ENCODE measurements at regions not wholly inside any gene's neighbourhood (a gene's known extent, or its start where the extent isn't known, plus 50 kb on each side); places are given as distances from the start of the nearest gene placed in this dataset.

- TF ChIP-seq, protein P1, sequence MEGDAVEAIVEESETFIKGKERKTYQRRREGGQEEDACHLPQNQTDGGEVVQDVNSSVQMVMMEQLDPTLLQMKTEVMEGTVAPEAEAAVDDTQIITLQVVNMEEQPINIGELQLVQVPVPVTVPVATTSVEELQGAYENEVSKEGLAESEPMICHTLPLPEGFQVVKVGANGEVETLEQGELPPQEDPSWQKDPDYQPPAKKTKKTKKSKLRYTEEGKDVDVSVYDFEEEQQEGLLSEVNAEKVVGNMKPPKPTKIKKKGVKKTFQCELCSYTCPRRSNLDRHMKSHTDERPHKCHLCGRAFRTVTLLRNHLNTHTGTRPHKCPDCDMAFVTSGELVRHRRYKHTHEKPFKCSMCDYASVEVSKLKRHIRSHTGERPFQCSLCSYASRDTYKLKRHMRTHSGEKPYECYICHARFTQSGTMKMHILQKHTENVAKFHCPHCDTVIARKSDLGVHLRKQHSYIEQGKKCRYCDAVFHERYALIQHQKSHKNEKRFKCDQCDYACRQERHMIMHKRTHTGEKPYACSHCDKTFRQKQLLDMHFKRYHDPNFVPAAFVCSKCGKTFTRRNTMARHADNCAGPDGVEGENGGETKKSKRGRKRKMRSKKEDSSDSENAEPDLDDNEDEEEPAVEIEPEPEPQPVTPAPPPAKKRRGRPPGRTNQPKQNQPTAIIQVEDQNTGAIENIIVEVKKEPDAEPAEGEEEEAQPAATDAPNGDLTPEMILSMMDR (IDR thresholded peaks at IDR 0.05; ENCODE audit: unreplicated experiment), result no peak
- H3K9me3 Mint-ChIP-seq (ENCODE audit: unreplicated experiment), result no peaks in the 10 kb centered on the region
These were observed 93.9 kb upstream of the IL33 start for GRCh38 chr9:6121707-6122106.

GRCh38 chr9:6114424-6114823 is 99.0 kb upstream of the RANBP6 start:
- H3K4me3 Mint-ChIP-seq (ENCODE audit: unreplicated experiment), result no peak overlapping the region
- H3K4me1 Mint-ChIP-seq (ENCODE audit: unreplicated experiment), result no peaks in the 10 kb centered on the region
- DNase-seq (ENCODE audit: low spot score), result no peak
- H3K27ac Mint-ChIP-seq (ENCODE audit: unreplicated experiment), result no peak overlapping the region
- TF ChIP-seq, protein P1 (IDR thresholded peaks at IDR 0.05; ENCODE audit: unreplicated experiment), result no peak
- H3K9me3 Mint-ChIP-seq (ENCODE audit: unreplicated experiment), result peaks cover 4% of the 10 kb centered on the region
- peaks cover 3% of the 10 kb centered on the region for H3K36me3 Mint-ChIP-seq (ENCODE audit: low read depth, unreplicated experiment)
- no peaks in the 10 kb centered on the region for H3K27me3 Mint-ChIP-seq (ENCODE audit: unreplicated experiment)

More at GRCh38 chr9:6121707-6122106, 93.9 kb upstream of the IL33 start:
- no peaks in the 10 kb centered on the region for H3K36me3 Mint-ChIP-seq (ENCODE audit: low read depth, unreplicated experiment)
- no peaks in the 10 kb centered on the region for H3K4me1 Mint-ChIP-seq (ENCODE audit: unreplicated experiment)
- no peak overlapping the region for H3K27ac Mint-ChIP-seq (ENCODE audit: unreplicated experiment)
- H3K27me3 Mint-ChIP-seq (ENCODE audit: unreplicated experiment), result no peaks in the 10 kb centered on the region
- no peak for DNase-seq (ENCODE audit: low spot score)
- no peak overlapping the region for H3K4me3 Mint-ChIP-seq (ENCODE audit: unreplicated experiment)

GRCh38 chr9:6113819-6114218 is 98.4 kb upstream of the RANBP6 start:
- H3K27me3 Mint-ChIP-seq (ENCODE audit: unreplicated experiment), result no peaks in the 10 kb centered on the region
- no peak for DNase-seq (ENCODE audit: low spot score)
- H3K9me3 Mint-ChIP-seq (ENCODE audit: unreplicated experiment), result peaks cover 4% of the 10 kb centered on the region
- TF ChIP-seq, protein P1 (IDR thresholded peaks at IDR 0.05; ENCODE audit: unreplicated experiment), result no peak
- peaks cover 3% of the 10 kb centered on the region for H3K36me3 Mint-ChIP-seq (ENCODE audit: low read depth, unreplicated experiment)
- H3K27ac Mint-ChIP-seq (ENCODE audit: unreplicated experiment), result no peak overlapping the region
- H3K4me3 Mint-ChIP-seq (ENCODE audit: unreplicated experiment), result no peak overlapping the region
- H3K4me1 Mint-ChIP-seq (ENCODE audit: unreplicated experiment), result no peaks in the 10 kb centered on the region

- Mint-ChIP-seq H3K4me3 (ENCODE audit: unreplicated experiment) (no peak overlapping the region), H3K27me3 (ENCODE audit: unreplicated experiment) (no peaks in the 10 kb centered on the region), H3K36me3 (ENCODE audit: low read depth, unreplicated experiment) (peaks cover 3% of the 10 kb centered on the region), H3K27ac (ENCODE audit: unreplicated experiment) (no peak overlapping the region), H3K9me3 (ENCODE audit: unreplicated experiment) (peaks cover 4% of the 10 kb centered on the region), H3K4me1 (ENCODE audit: unreplicated experiment) (no peaks in the 10 kb centered on the region)
- TF ChIP-seq, protein P1 (IDR thresholded peaks at IDR 0.05; ENCODE audit: unreplicated experiment), result no peak
- no peak for DNase-seq (ENCODE audit: low spot score)
These were observed 97.9 kb upstream of the RANBP6 start for GRCh38 chr9:6113312-6113711.

DNA sequence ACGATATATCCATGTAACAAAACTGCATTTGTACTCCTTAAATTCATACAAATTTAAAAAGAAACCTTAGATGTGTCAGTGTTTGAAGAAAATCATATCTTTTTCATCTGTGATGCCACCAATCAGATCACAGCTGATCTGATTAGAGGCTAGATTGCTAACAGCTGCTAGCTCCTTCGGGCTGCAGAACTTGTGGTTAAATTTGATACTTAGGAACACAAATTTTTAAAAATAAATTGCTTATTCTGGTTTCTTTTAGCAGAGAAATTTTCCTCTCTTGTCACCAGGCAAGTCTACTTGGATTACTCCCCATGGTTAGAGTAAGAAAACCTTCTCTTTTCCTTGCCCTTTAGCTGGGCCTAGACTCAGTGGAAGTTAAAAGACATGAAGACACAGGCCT is 94.6 kb upstream of the RANBP6 start:
- DNase-seq (ENCODE audit: low spot score), result no peak
- no peak overlapping the region for H3K4me3 Mint-ChIP-seq (ENCODE audit: unreplicated experiment)
- no peak overlapping the region for H3K27ac Mint-ChIP-seq (ENCODE audit: unreplicated experiment)
- no peaks in the 10 kb centered on the region for H3K27me3 Mint-ChIP-seq (ENCODE audit: unreplicated experiment)
- H3K4me1 Mint-ChIP-seq (ENCODE audit: unreplicated experiment), result peaks cover 5% of the 10 kb centered on the region
- H3K9me3 Mint-ChIP-seq (ENCODE audit: unreplicated experiment), result no peaks in the 10 kb centered on the region
- H3K36me3 Mint-ChIP-seq (ENCODE audit: low read depth, unreplicated experiment), result no peaks in the 10 kb centered on the region
- TF ChIP-seq, protein P1 (IDR thresholded peaks at IDR 0.05; ENCODE audit: unreplicated experiment), result no peak

Data from endothelial cell (in vitro differentiated cells).